Smooth muscle cell (in vitro differentiated cells): ENCODE measurements at regions not wholly inside any gene's neighbourhood (a gene's known extent, or its start where the extent isn't known, plus 50 kb on each side); places are given as distances from the start of the nearest gene placed in this dataset.

Experiments used
- DNase-seq: peaks from one replicate; lab custom pipeline; 2025; ENCODE audit not compliant: unreplicated experiment; lab: John Stamatoyannopoulos, UW
- H2AFZ ChIP-seq: fragments of 200-600 bp; sonication (generic); 2 replicates; pipeline ENCODE4 v1.6.0; 2016; ENCODE audit warnings: antibody characterized with exemption, low read depth, mild to moderate bottlenecking
- H3F3A ChIP-seq: fragments of 200-600 bp; sonication (generic); 2 replicates; pipeline ENCODE4 v1.6.0; 2017; ENCODE audit warnings: antibody characterized with exemption, low read depth
- H3K27ac ChIP-seq: fragments of 200-600 bp; sonication (generic); 2 replicates; pipeline ENCODE4 v1.5.1; 2016; ENCODE audit warnings: low read depth, mild to moderate bottlenecking
- H3K27me3 ChIP-seq: fragments of 200-600 bp; sonication (generic); 2 replicates; pipeline ENCODE4 v1.6.1; 2016; ENCODE audit warnings: low read depth, mild to moderate bottlenecking
- H3K36me3 ChIP-seq: fragments of 200-600 bp; sonication (generic); 2 replicates; pipeline ENCODE4 v1.5.1; 2016; ENCODE audit warnings: low read depth
- H3K4me1 ChIP-seq: fragments of 200-600 bp; sonication (generic); 2 replicates; pipeline ENCODE4 v1.5.1; 2016; ENCODE audit warnings: low read depth
- H3K4me2 ChIP-seq: fragments of 200-600 bp; sonication (generic); 2 replicates; pipeline ENCODE4 v1.6.0; 2016; ENCODE audit warnings: mild to moderate bottlenecking
- H3K4me3 ChIP-seq: fragments of 200-600 bp; sonication (generic); 2 replicates; pipeline ENCODE4 v1.5.1; 2016; ENCODE audit warnings: mild to moderate bottlenecking
- H3K79me2 ChIP-seq: fragments of 200-600 bp; sonication (generic); 2 replicates; pipeline ENCODE4 v1.6.0; 2016; ENCODE audit warnings: low read depth, mild to moderate bottlenecking
- H3K9ac ChIP-seq: fragments of 200-600 bp; sonication (generic); 2 replicates; pipeline ENCODE4 v1.6.0; 2016; ENCODE audit warnings: low read depth
- H3K9me3 ChIP-seq: fragments of 200-600 bp; sonication (generic); replicated peaks from 2 replicates; pipeline ENCODE4 v1.5.1; 2016; ENCODE audit warnings: low read depth
- H4K20me1 ChIP-seq: fragments of 200-600 bp; sonication (generic); 2 replicates; pipeline ENCODE4 v1.6.0; 2016; ENCODE audit warnings: low read depth
- CTCF ChIP-seq: fragments of 200-600 bp; sonication (generic); IDR thresholded peaks from 2 replicates; pipeline ENCODE4 v1.5.1; 2017; ENCODE audit warnings: borderline replicate concordance, mild to moderate bottlenecking, antibody characterized with exemption; ENCODE audit not compliant: insufficient read depth, poor library complexity, severe bottlenecking
- WGBS: methylation state at CpG from one replicate; pipeline ENCODE4 v1.1.7; 2016; ENCODE audit warnings: low lambda C conversion rate; 5-methylcytosine and 5-hydroxymethylcytosine counted together

GRCh38 chr12:93056971-93057535, 128.0 kb upstream of the EEA1 start:
- WGBS, result 50% methylated on average over 4 of the region's 4 CpGs
- Histone ChIP-seq H3K27me3 (no peaks in the 10 kb centered on the region), H3K4me3 (no peak overlapping the region), H4K20me1 (no peaks in the 10 kb centered on the region), H3K36me3 (no peaks in the 10 kb centered on the region), H3K4me2 (no peak overlapping the region), H3K79me2 (no peaks in the 10 kb centered on the region), H3F3A (no peaks in the 10 kb centered on the region), H3K9me3 (no peaks in the 10 kb centered on the region), H3K9ac (no peak overlapping the region), H3K27ac (no peak overlapping the region), H2AFZ (no peak overlapping the region), H3K4me1 (peaks cover 24% of the 10 kb centered on the region)
- DNase-seq, result no peak
- TF ChIP-seq CTCF, result no peak

- Histone ChIP-seq H2AFZ (no peak overlapping the region), H3K27me3 (no peaks in the 10 kb centered on the region), H3K36me3 (no peaks in the 10 kb centered on the region), H3K27ac (no peak overlapping the region), H3K79me2 (no peaks in the 10 kb centered on the region), H3K9ac (no peak overlapping the region), H3K4me2 (no peak overlapping the region), H3F3A (no peaks in the 10 kb centered on the region), H3K4me1 (peaks cover 24% of the 10 kb centered on the region), H3K9me3 (no peaks in the 10 kb centered on the region), H3K4me3 (no peak overlapping the region), H4K20me1 (no peaks in the 10 kb centered on the region)
- no peak for DNase-seq
- TF ChIP-seq CTCF, result no peak
- WGBS, result 91% methylated on average over 7 of the region's 7 CpGs
Measured at GRCh38 chr12:93058280-93058679, 129.2 kb upstream of the EEA1 start.

- DNase-seq, result no peak
- no peak for TF ChIP-seq CTCF
- Histone ChIP-seq H3K4me1 (peaks cover 24% of the 10 kb centered on the region), H3K27ac (no peak overlapping the region), H2AFZ (no peak overlapping the region), H3F3A (no peaks in the 10 kb centered on the region), H3K9me3 (no peaks in the 10 kb centered on the region), H3K36me3 (no peaks in the 10 kb centered on the region), H3K4me3 (no peak overlapping the region), H3K4me2 (no peak overlapping the region), H4K20me1 (no peaks in the 10 kb centered on the region), H3K9ac (no peak overlapping the region), H3K27me3 (no peaks in the 10 kb centered on the region), H3K79me2 (no peaks in the 10 kb centered on the region)
- 91% methylated on average over 2 of the region's 2 CpGs for WGBS
Measured at GRCh38 chr12:93059288-93059687, 130.2 kb upstream of the EEA1 start.

- no peaks in the 10 kb centered on the region for H3K27me3 ChIP-seq
- no peak for DNase-seq
- H3K4me1 ChIP-seq, result peaks cover 24% of the 10 kb centered on the region
- H3K9ac ChIP-seq, result no peak overlapping the region
- WGBS, result 94% methylated on average over 5 of the region's 5 CpGs
- no peak overlapping the region for H3K4me3 ChIP-seq
- no peak overlapping the region for H2AFZ ChIP-seq
- no peaks in the 10 kb centered on the region for H3K9me3 ChIP-seq
- H4K20me1 ChIP-seq, result no peaks in the 10 kb centered on the region
- no peak overlapping the region for H3K27ac ChIP-seq
- no peak overlapping the region for H3K4me2 ChIP-seq
- H3F3A ChIP-seq, result no peaks in the 10 kb centered on the region
- H3K36me3 ChIP-seq, result no peaks in the 10 kb centered on the region
- TF ChIP-seq CTCF, result no peak
- no peaks in the 10 kb centered on the region for H3K79me2 ChIP-seq
Measured at GRCh38 chr12:93059925-93060665, 131.0 kb upstream of the EEA1 start.
